ENCODE measurements at regions not wholly inside any gene's neighbourhood (a gene's known extent, or its start where the extent isn't known, plus 50 kb on each side); places are given as distances from the start of the nearest gene placed in this dataset.

DNA sequence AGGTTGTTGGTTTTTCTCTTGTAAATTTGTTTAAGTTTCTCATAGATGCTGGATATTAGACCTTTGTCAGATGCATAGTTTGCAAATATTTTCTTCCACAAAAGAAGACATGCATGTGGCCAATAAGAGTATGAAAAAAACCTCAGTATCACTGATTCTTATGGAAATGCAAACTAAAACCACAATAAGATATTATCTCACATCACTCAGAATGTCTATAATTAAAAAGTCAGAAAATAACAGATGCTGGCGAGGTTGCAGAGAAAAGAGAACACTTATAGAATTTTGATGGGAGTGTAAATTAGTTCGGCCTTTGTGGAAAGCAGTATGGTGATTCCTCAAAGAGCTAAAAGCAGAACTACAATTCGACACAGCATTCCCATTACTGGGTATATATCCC, 1355.6 kb downstream of the FAM133A start:
- no peak for DNase-seq

GRCh38 chrX:95040104-95040503, 1366.1 kb downstream of the FAM133A start:
- DNase-seq = no peak

GRCh38 chrX:95044331-95044730, 1370.3 kb downstream of the FAM133A start:
- no peak for DNase-seq

DNA sequence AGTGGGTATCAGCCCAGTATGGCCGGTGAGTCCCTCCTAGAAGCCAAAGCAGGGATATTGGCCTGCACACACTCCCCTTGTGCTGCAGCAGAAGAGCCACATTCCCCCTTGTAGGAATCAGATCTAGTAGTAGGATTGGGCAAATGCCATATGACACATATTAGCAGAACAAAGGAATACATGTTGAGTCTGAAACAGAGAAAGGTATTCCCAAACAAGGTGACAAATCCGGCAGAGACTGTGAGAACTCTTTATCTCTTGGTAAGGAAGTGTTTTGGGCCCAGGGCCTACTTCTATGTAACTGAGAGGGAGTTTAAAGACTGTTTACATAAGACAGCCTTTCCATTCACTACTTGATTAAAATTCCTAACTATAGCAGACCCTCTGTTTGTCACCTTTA, 1382.0 kb downstream of the FAM133A start:
- DNase-seq = no peak

- DNase-seq = peak; percentile 1
Measured at GRCh38 chrX:95056901-95057300, 1382.9 kb downstream of the FAM133A start.

DNA sequence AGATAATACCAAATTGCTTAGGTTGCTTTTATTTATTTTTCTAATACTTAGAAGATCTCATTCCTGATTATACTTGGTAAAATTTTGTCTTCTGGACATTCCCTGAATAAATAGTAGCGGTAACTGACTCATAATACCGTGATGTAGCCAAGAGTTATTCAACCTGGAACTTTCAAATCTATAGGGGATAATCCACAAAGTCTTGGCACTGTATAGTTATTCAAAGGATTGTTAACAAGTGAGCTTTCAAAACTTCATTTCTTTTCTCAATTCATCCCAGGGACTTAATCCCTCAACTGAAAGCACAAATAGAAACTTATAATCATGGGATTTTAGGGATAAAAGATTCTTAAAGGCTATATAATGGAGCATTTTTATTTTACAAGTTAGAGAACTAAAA, 1383.3 kb downstream of the FAM133A start:
- no peak for DNase-seq

GRCh38 chrX:95058815-95059214, 1384.8 kb downstream of the FAM133A start:
- DNase-seq = peak; percentile 29

DNA sequence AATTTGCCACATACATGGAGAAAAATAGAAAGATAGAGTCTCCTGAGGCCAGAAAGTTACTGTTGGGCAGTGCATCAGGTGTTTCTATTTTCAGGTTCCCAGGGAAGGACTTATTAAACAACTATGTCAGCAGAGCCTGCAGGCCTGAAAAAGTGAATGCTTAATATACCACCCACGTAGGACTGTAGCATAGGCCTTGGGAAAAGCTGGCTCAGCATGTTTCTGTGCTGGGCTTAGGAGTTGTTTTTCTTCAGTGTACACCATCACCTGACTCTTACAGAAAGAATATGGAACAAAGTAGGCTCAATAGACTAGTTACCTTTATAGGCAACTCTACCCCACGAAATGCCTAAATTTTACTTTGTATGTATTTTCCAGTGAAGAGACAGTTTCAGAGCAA, 1385.9 kb downstream of the FAM133A start:
- DNase-seq = no peak

DNA sequence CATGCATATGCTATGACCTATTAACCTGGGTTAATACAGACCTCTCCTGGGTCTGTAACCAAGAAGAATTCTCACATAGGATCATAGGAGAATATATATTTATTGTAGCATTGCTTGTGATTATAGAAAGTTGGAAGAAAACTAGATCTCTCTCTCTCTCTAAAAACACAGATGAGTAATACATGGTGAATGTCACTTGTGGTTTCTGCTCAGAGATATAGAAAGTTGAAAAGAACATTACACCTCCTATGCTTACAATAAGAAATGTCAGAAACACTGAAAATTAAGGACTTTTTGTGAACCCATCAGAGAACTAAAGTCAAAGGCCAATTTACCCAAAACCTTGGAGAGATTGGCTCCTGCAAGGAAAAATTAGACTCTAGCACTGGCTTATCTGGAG, 1389.5 kb downstream of the FAM133A start:
- no peak for DNase-seq

- no peak for DNase-seq
Measured at GRCh38 chrX:95065151-95065550, 1391.1 kb downstream of the FAM133A start.

GRCh38 chrX:95071052-95071451, 1397.0 kb downstream of the FAM133A start:
- DNase-seq = no peak

GRCh38 chrX:95071621-95072020, 1397.6 kb downstream of the FAM133A start:
- DNase-seq = no peak

GRCh38 chrX:95076449-95076848, 1402.4 kb downstream of the FAM133A start:
- DNase-seq = peak; percentile 57

- no peak for DNase-seq
Measured at GRCh38 chrX:95101851-95102390, 1427.9 kb downstream of the FAM133A start.

GRCh38 chrX:95117556-95117955, 1443.5 kb downstream of the FAM133A start:
- no peak for DNase-seq

DNA sequence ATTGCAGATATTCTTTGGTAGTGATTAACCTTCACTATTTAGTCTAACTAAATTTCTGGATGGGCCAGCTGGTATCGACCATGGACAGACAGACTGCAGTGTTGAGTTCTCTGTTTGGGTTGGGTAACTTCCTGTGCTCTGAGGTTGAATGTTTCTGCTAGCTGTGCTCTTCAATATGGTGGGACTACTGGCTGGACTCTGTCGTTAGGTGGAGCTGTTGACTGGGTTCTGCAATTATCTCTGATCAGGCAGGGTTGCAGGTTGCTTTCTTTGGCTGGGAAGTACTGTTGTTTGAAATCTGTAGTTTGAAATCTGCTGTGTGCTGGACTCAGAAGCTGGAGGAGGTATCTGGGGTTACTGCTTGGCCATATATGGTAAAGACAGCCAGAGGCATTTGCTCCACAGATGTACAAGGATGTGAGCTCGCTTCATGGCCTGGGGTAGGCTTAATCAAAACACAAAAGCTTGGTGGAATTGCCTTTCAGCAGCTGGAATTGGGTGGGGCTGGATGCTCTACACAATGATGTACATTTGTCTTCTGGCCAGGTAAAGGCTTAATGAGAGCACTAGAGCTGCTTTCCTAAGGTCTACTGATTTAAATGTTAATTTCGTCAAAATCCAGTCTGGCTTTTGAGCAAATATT, 1472.0 kb downstream of the FAM133A start:
- DNase-seq = no peak

DNA sequence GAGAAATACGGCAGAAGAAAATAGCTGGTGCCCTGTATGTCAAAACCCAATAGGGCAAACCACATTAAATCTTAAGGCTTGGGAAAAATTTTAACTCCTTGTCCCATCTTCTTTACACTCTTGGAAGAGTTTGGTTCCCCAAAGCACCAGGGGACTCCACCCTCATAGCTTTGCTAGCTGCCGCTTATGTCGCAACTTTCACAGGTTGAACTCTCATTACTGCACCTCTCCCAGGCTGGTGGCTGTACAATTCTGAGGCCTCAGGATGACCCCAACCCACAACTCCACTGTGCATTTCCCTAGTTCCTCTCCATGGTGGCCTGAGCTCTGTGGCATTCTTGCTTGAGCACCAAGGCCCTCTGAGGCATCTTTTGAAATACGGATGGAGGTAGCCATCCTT, 1478.8 kb downstream of the FAM133A start:
- no peak for DNase-seq

DNA sequence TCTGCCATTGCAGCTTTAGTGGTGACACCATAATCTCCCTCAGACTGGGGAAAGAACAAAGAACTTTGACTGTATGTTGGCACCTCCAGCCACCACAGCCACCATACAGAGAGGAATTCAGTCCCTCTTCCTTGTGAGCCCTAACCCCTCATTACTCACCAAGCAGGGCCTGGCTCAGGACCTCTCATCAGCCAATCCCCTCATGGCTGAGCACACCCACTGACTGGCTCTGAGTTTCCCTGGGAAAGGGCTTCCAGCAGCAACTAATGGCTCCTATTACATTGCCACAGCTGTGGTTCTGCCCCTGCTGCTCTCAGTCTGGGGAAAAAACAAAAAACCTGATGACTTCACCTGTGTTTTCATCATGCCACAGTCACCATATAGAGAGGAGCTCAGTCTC, 1482.6 kb downstream of the FAM133A start:
- no peak for DNase-seq

All from amniotic stem cell (primary cell).